OCI-LY3 (cell line): ENCODE measurements at regions not wholly inside any gene's neighbourhood (a gene's known extent, or its start where the extent isn't known, plus 50 kb on each side); places are given as distances from the start of the nearest gene placed in this dataset.

Experiments
- H2AFZ ChIP-seq: fragments of 200-600, 300-600 bp; shearing (Covaris generic); 2 replicates; pipeline ENCODE4 v1.6.0; 2014; ENCODE audit warnings: antibody characterized with exemption, low read depth, low read length
- H3K27ac ChIP-seq: fragments of 200-600, 300-600 bp; sonication (generic); 2 replicates; pipeline ENCODE4 v1.5.1; 2014; ENCODE audit warnings: mild to moderate bottlenecking, low read length, moderate library complexity, mixed read lengths
- H3K27me3 ChIP-seq: fragments of 200-600, 300-600 bp; sonication (generic); 2 replicates; pipeline ENCODE4 v1.6.1; 2014; ENCODE audit warnings: low read depth, low read length, mixed read lengths
- H3K36me3 ChIP-seq: fragments of 200-600, 300-600 bp; sonication (generic); replicated peaks from 2 replicates; pipeline ENCODE3; 2014; ENCODE audit warnings: low read depth, low read length, mixed read lengths
- H3K4me1 ChIP-seq: fragments of 300-600, 200-600 bp; sonication (generic); 2 replicates; pipeline ENCODE4 v1.6.1; 2014; ENCODE audit warnings: low read length, mixed read lengths
- H3K4me2 ChIP-seq: fragments of 200-600, 300-600 bp; sonication (generic); 2 replicates; pipeline ENCODE4 v1.6.1; 2014; ENCODE audit warnings: low read length, mixed read lengths
- H3K4me3 ChIP-seq: fragments of 300-600, 200-600 bp; sonication (generic); 2 replicates; pipeline ENCODE4 v1.5.1; 2014; ENCODE audit warnings: antibody characterized with exemption, mild to moderate bottlenecking, low read length, moderate library complexity
- H3K79me2 ChIP-seq: fragments of 300-600, 200-600 bp; shearing (Covaris generic); 2 replicates; pipeline ENCODE4 v1.6.1; 2014; ENCODE audit warnings: mild to moderate bottlenecking, low read length, mixed read lengths
- H3K9ac ChIP-seq: fragments of 300-600, 200-600 bp; shearing (Covaris generic); 2 replicates; pipeline ENCODE4 v1.6.0; 2014; ENCODE audit warnings: mild to moderate bottlenecking, low read length, moderate library complexity
- H3K9me3 ChIP-seq: fragments of 200-600, 300-600 bp; shearing (Covaris generic); 2 replicates; pipeline ENCODE4 v1.6.1; 2014; ENCODE audit warnings: low read length, mixed read lengths; ENCODE audit not compliant: insufficient read depth
- H4K20me1 ChIP-seq: fragments of 200-600, 300-600 bp; sonication (generic); 2 replicates; pipeline ENCODE4 v1.6.1; 2016; ENCODE audit warnings: low read length, mixed read lengths; ENCODE audit not compliant: insufficient read depth
- EZH2phosphoT487 ChIP-seq: fragments of 200-600 bp; shearing (Covaris generic); IDR thresholded peaks from 2 replicates; pipeline ENCODE4 v1.6.1; 2018; ENCODE audit warnings: antibody characterized with exemption, mixed run types, low read depth
- TF ChIP-seq, protein P1 (sequence below): fragments of 200-600, 300-600 bp; sonication (generic); IDR thresholded peaks from 2 replicates; pipeline ENCODE4 v1.5.1; 2014; ENCODE audit warnings: antibody characterized with exemption, low read length, low read depth

- no peaks in the 10 kb centered on the region for H3K36me3 ChIP-seq
- H3K27me3 ChIP-seq = no peaks in the 10 kb centered on the region
- no peak overlapping the region for H3K4me2 ChIP-seq
- no peaks in the 10 kb centered on the region for H3K79me2 ChIP-seq
- H4K20me1 ChIP-seq = no peaks in the 10 kb centered on the region
- H3K9ac ChIP-seq = no peak overlapping the region
- no peaks in the 10 kb centered on the region for H3K4me1 ChIP-seq
- H3K27ac ChIP-seq = no peak overlapping the region
- TF ChIP-seq EZH2phosphoT487 = no peak
- TF ChIP-seq, protein P1, sequence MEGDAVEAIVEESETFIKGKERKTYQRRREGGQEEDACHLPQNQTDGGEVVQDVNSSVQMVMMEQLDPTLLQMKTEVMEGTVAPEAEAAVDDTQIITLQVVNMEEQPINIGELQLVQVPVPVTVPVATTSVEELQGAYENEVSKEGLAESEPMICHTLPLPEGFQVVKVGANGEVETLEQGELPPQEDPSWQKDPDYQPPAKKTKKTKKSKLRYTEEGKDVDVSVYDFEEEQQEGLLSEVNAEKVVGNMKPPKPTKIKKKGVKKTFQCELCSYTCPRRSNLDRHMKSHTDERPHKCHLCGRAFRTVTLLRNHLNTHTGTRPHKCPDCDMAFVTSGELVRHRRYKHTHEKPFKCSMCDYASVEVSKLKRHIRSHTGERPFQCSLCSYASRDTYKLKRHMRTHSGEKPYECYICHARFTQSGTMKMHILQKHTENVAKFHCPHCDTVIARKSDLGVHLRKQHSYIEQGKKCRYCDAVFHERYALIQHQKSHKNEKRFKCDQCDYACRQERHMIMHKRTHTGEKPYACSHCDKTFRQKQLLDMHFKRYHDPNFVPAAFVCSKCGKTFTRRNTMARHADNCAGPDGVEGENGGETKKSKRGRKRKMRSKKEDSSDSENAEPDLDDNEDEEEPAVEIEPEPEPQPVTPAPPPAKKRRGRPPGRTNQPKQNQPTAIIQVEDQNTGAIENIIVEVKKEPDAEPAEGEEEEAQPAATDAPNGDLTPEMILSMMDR = no peak
- no peak overlapping the region for H3K4me3 ChIP-seq
- no peak overlapping the region for H2AFZ ChIP-seq
- H3K9me3 ChIP-seq = no peaks in the 10 kb centered on the region
Measured at GRCh38 chr6:9647071-9647445, 767.8 kb downstream of the TFAP2A start.

DNA sequence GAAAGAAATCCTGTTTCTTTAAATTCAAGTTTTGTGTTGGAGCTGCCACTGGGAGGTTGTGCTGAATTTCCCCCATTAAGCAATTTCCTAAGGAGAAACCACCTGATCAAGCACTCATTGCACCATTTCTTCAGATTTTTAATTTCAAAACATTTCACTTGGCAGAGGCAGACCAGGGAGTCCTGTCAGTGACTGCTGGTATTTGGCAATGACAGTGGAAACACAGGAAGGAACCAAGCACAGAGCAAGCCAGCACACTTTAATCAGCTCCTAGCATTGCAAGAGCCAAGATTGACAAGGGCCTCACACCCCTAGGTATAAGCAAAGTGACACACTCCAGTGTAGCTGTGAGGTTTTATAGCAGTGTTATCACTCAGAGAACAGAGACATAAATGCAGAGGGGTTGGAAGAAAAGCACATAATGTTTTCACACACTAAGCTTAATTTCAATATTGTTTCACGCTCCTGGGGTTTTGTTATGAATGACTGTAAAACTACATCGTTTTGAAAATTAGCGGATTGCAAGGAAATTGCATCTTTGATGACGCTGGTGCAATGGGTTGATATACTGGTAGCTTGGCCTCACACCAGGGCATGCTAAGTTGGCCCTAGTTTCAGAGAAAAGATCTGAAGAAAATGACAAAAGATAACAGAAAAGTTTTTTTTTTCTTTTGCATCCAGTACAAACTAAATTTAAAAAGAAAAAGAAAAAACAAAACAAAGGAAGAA, 768.4 kb downstream of the TFAP2A start:
- no peaks in the 10 kb centered on the region for H4K20me1 ChIP-seq
- no peaks in the 10 kb centered on the region for H3K36me3 ChIP-seq
- H3K9ac ChIP-seq = no peak overlapping the region
- H3K4me1 ChIP-seq = no peaks in the 10 kb centered on the region
- H3K4me2 ChIP-seq = no peak overlapping the region
- H3K79me2 ChIP-seq = no peaks in the 10 kb centered on the region
- no peak overlapping the region for H2AFZ ChIP-seq
- no peaks in the 10 kb centered on the region for H3K9me3 ChIP-seq
- no peak for TF ChIP-seq EZH2phosphoT487
- TF ChIP-seq, protein P1 = no peak
- no peak overlapping the region for H3K27ac ChIP-seq
- H3K4me3 ChIP-seq = no peak overlapping the region
- H3K27me3 ChIP-seq = no peaks in the 10 kb centered on the region

DNA sequence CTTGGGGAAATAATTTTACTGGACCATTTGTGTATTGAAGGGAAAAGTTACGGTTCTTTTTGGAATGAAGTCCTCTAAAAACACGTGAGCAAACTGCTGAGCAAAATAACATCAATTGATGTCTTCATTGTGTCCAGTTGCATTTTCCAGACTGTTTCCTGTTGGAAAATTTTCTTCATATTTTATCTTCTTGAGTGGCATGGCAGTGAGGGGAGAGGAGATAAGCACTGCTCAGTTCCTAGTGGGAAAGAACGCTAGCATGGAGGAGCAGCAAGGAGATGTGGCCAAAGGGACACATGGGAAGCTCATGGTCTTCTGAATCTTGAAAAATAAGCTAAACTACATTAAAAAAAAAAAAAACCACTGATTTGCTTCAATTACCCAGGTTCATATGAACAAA, 776.0 kb downstream of the TFAP2A start:
- Histone ChIP-seq H3K9me3 (no peaks in the 10 kb centered on the region), H3K79me2 (no peaks in the 10 kb centered on the region), H2AFZ (no peak overlapping the region), H3K36me3 (no peaks in the 10 kb centered on the region), H3K9ac (no peak overlapping the region), H4K20me1 (no peaks in the 10 kb centered on the region), H3K4me2 (no peak overlapping the region), H3K27me3 (no peaks in the 10 kb centered on the region), H3K4me1 (no peaks in the 10 kb centered on the region), H3K27ac (no peak overlapping the region), H3K4me3 (no peak overlapping the region)
- no peak for TF ChIP-seq EZH2phosphoT487
- TF ChIP-seq, protein P1 = no peak

DNA sequence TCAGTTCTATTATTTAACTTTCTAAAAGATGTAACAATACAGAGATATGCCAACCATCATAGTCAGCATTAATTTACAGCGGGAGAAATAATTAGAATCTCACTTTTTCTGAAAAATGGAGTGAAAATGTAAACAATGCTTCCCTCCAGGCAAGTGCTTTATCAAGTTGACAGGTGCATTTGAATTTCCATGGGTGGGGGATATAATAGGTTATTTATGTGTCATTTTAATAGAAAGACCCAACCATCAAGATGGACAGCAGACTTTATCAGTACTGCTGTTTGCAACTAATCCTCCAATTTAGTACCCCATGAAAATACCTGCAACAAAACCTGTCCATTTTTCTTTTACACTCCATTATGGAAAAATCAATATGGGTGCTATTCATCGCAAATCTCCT, 780.1 kb downstream of the TFAP2A start:
- no peak for TF ChIP-seq EZH2phosphoT487
- TF ChIP-seq, protein P1 = no peak
- Histone ChIP-seq H3K79me2 (no peaks in the 10 kb centered on the region), H3K4me2 (no peak overlapping the region), H3K9me3 (no peaks in the 10 kb centered on the region), H3K9ac (no peak overlapping the region), H4K20me1 (no peaks in the 10 kb centered on the region), H3K4me3 (no peak overlapping the region), H3K27me3 (no peaks in the 10 kb centered on the region), H3K27ac (no peak overlapping the region), H3K36me3 (no peaks in the 10 kb centered on the region), H3K4me1 (no peaks in the 10 kb centered on the region), H2AFZ (no peak overlapping the region)
